HL-60 (cell line): ENCODE measurements at regions not wholly inside any gene's neighbourhood (a gene's known extent, or its start where the extent isn't known, plus 50 kb on each side); places are given as distances from the start of the nearest gene placed in this dataset.

Experiments
- CTCF ChIP-seq: IDR thresholded peaks from one replicate; pipeline ENCODE4 v1.5.1; 2011; ENCODE audit warnings: low read length, control low read depth, inconsistent platforms; ENCODE audit not compliant: insufficient read depth
- GABPA ChIP-seq: IDR thresholded peaks from 2 replicates; pipeline ENCODE4 v1.6.1; 2012; ENCODE audit warnings: low read depth
- POLR2AphosphoS5 ChIP-seq: IDR thresholded peaks from 2 replicates; pipeline ENCODE4 v1.6.1; 2012; ENCODE audit warnings: low read depth
- REST ChIP-seq: IDR thresholded peaks from 2 replicates; pipeline ENCODE4 v1.6.1; 2012; ENCODE audit warnings: low read depth; ENCODE audit not compliant: insufficient replicate concordance
- SPI1 ChIP-seq: IDR thresholded peaks from 2 replicates; pipeline ENCODE4 v1.6.1; 2012; ENCODE audit warnings: low read depth, mild to moderate bottlenecking, borderline replicate concordance

- TF ChIP-seq REST (no peak), CTCF (no peak), POLR2AphosphoS5 (no peak), GABPA (no peak), SPI1 (no peak)
Observed at GRCh38 chr14:48261436-48261835, 586.0 kb upstream of the MDGA2 start.
